HG02870 (cell line): ENCODE measurements at regions not wholly inside any gene's neighbourhood (a gene's known extent, or its start where the extent isn't known, plus 50 kb on each side); places are given as distances from the start of the nearest gene placed in this dataset.

ENCODE experiments used
- ATAC-seq: cut with Tn5 transposase; IDR thresholded peaks from one replicate; pipeline ENCODE4 v1.9.1; 2021; ENCODE audit warnings: mild to moderate bottlenecking, moderate library complexity; ENCODE audit not compliant: unreplicated experiment

GRCh38 chr4:176002007-176002613 is 63.5 kb upstream of the WDR17 start:
- no peak for ATAC-seq

- no peak for ATAC-seq
Measured at GRCh38 chr4:176005766-176006165, 59.9 kb upstream of the WDR17 start.

GRCh38 chr4:176009254-176009653 is 56.4 kb upstream of the WDR17 start:
- no peak for ATAC-seq

DNA sequence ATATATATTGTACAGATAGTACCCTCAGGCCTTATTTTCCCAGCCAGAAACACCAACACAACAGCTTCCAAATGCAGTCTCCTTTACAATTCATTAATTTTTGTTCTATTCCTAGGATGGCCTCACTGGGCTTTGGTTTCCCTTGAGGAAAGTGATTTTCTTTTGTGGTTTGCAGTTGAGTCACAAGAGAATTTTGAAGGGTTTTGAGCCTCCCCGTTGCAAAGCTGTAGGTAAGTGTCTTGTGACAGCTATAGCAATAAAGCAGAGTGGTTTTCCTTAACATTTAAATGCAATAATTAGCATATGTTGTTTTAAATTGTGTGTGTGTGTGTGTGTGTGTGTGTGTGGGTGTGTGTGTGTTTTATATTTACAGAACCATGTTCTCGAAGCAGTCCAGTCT is 54.1 kb upstream of the WDR17 start:
- peak; percentile 27 for ATAC-seq

- ATAC-seq: peak; percentile 82
Measured at GRCh38 chr4:176013476-176014247, 52.0 kb upstream of the WDR17 start.

GRCh38 chr4:176014583-176015108 is 51.0 kb upstream of the WDR17 start:
- ATAC-seq: no peak
